ENCODE measurements at regions not wholly inside any gene's neighbourhood (a gene's known extent, or its start where the extent isn't known, plus 50 kb on each side); places are given as distances from the start of the nearest gene placed in this dataset.

GRCh38 chr11:45435706-45436105 lies 149.6 kb upstream of the SYT13 start:
- DNase-seq: no peak

GRCh38 chr11:45432910-45433309 lies 146.8 kb upstream of the SYT13 start:
- no peak for DNase-seq

GRCh38 chr11:45432100-45432499 lies 146.0 kb upstream of the SYT13 start:
- no peak for DNase-seq

- DNase-seq: no peak
Measured at GRCh38 chr11:45431046-45432018, 145.2 kb upstream of the SYT13 start.

GRCh38 chr11:45430361-45430760 lies 144.2 kb upstream of the SYT13 start:
- no peak for DNase-seq

- no peak for DNase-seq
Measured at GRCh38 chr11:45429719-45430118, 143.6 kb upstream of the SYT13 start.

GRCh38 chr11:45428541-45429230 lies 142.5 kb upstream of the SYT13 start:
- no peak for DNase-seq

- DNase-seq: no peak
Measured at GRCh38 chr11:45428116-45428515, 142.0 kb upstream of the SYT13 start.

- no peak for DNase-seq
Measured at GRCh38 chr11:45424411-45425180, 138.5 kb upstream of the SYT13 start.

- DNase-seq: no peak
Measured at GRCh38 chr11:45423475-45424120, 137.5 kb upstream of the SYT13 start.

GRCh38 chr11:45423036-45423435 lies 136.9 kb upstream of the SYT13 start:
- no peak for DNase-seq

- peak; percentile 54 for DNase-seq
Measured at GRCh38 chr11:45414088-45414487, 127.9 kb upstream of the SYT13 start.

GRCh38 chr11:45413156-45413858 lies 127.2 kb upstream of the SYT13 start:
- DNase-seq: no peak

- no peak for DNase-seq
Measured at GRCh38 chr11:45412521-45412920, 126.4 kb upstream of the SYT13 start.

- DNase-seq: peak; percentile 84
Measured at GRCh38 chr11:45412051-45412471, 125.9 kb upstream of the SYT13 start.

GRCh38 chr11:45411228-45411946 lies 125.2 kb upstream of the SYT13 start:
- no peak for DNase-seq

- peak; percentile 54 for DNase-seq
Measured at GRCh38 chr11:45410391-45411227, 124.5 kb upstream of the SYT13 start.

- DNase-seq: no peak
Measured at GRCh38 chr11:45409587-45409986, 123.4 kb upstream of the SYT13 start.

- no peak for DNase-seq
Measured at GRCh38 chr11:45407226-45407625, 121.1 kb upstream of the SYT13 start.

- no peak for DNase-seq
Measured at GRCh38 chr11:45405916-45406670, 120.0 kb upstream of the SYT13 start.
